HepG2 (cell line): ENCODE measurements at regions not wholly inside any gene's neighbourhood (a gene's known extent, or its start where the extent isn't known, plus 50 kb on each side); places are given as distances from the start of the nearest gene placed in this dataset.
A peak's percentile ranks its signal among the peaks of the same experiment; 100 is the strongest.

ENCODE experiments used
- ATAC-seq: fragments of 200-7000 bp; cut with Tn5 transposase; 3 replicates; pipeline ENCODE4 v1.9.1; 2020; ENCODE audit warnings: mild to moderate bottlenecking, moderate library complexity
- BruUV-seq: library from RNA; stranded (reverse); fragments of 400-500 nt; replicated peaks from 2 replicates; lab custom pipeline; 2021; lab: Mats Ljungman, UMichigan
- CTCF ChIA-PET: fragments of 300-600 bp; formaldehyde crosslinking; extraction: SDS; loops from one replicate; lab custom pipeline; 2021; ENCODE audit warnings: low total read pairs, inconsistent platforms, low intra/inter-chr PET ratio; lab: Yijun Ruan, JAX
- POLR2A ChIA-PET: fragments of 350-600 bp; sonication (Branson Sonifier 250); formaldehyde crosslinking; loops from one replicate; lab custom pipeline; 2020; ENCODE audit warnings: antibody characterized with exemption, inconsistent platforms; lab: Yijun Ruan, JAX
- DNase-seq: peaks from one replicate; pipeline ENCODE4 v3.0.0-alpha.2; 2015; ENCODE audit warnings: low spot score
- FAIRE-seq: peaks from 3 replicates; lab custom pipeline; 2011; peaks lifted over from hg19 to GRCh38; lab: Jason Lieb, UNC
- H2AFZ ChIP-seq: one replicate; pipeline ENCODE4 v1.6.1; 2011; ENCODE audit warnings: low read length, inconsistent platforms
- H3K27ac ChIP-seq: fragments of 300-600 bp; 3 replicates; pipeline ENCODE4 v1.8.0; 2011; ENCODE audit warnings: mixed run types, mild to moderate bottlenecking, mixed read lengths, low read length, inconsistent platforms; ENCODE audit not compliant: insufficient read depth; ENCODE audit errors: extremely low read length
- H3K27me3 ChIP-seq, 2 experiments: fragments of 200-600 bp in 1 of 2; 2 replicates in 1 of 2; 3 replicates in 1 of 2; pipeline versions ENCODE4 v1.6.0 to v1.8.0; 2011; ENCODE audit warnings: low read length in 2 of 2, mild to moderate bottlenecking in 2 of 2, moderate library complexity in 2 of 2, inconsistent platforms in 1 of 2; ENCODE audit not compliant: insufficient read depth in 2 of 2, control insufficient read depth in 1 of 2
- H3K36me3 ChIP-seq, 2 experiments: fragments of 200-600 bp in 1 of 2; replicated peaks in 1 of 2; 2 replicates in 1 of 2; 3 replicates in 1 of 2; pipeline versions ENCODE4 v1.5.1 to v1.8.0; 2011; ENCODE audit warnings: low read length in 2 of 2, inconsistent platforms in 1 of 2; ENCODE audit not compliant: insufficient read depth in 2 of 2, control insufficient read depth in 1 of 2
- H3K4me1 ChIP-seq: 2 replicates; pipeline ENCODE4 v1.5.1; 2012; ENCODE audit warnings: low read length, inconsistent platforms; ENCODE audit not compliant: insufficient read depth
- H3K4me2 ChIP-seq: 2 replicates; pipeline ENCODE4 v1.6.0; 2011; ENCODE audit warnings: low read depth, low read length, inconsistent platforms
- H3K4me3 ChIP-seq, 3 experiments: fragments of 200-600 bp in 1 of 3; sonication (generic), shearing (Covaris generic) in 1 of 3; replicated peaks in 1 of 3; 2 replicates each; pipeline ENCODE4 v1.5.1; 2011 to 2016; ENCODE audit warnings: low read length in 3 of 3, inconsistent platforms in 2 of 3, low read depth in 2 of 3, mild to moderate bottlenecking in 2 of 3, control low read depth in 1 of 3, mixed read lengths in 1 of 3; ENCODE audit not compliant: insufficient read depth in 1 of 3
- H3K79me2 ChIP-seq: one replicate; pipeline ENCODE4 v1.6.1; 2011; ENCODE audit warnings: low read length, inconsistent platforms; ENCODE audit not compliant: insufficient read depth
- H3K9ac ChIP-seq: 2 replicates; pipeline ENCODE4 v1.6.0; 2011; ENCODE audit warnings: mild to moderate bottlenecking, low read depth, low read length, inconsistent platforms; ENCODE audit not compliant: insufficient read depth
- H3K9me3 ChIP-seq: 2 replicates; pipeline ENCODE4 v1.5.1; 2012; ENCODE audit warnings: mild to moderate bottlenecking, low read length
- H4K20me1 ChIP-seq: 2 replicates; pipeline ENCODE4 v1.6.0; 2011; ENCODE audit warnings: inconsistent platforms, mild to moderate bottlenecking, low read length, moderate library complexity; ENCODE audit not compliant: insufficient read depth
- CENPX ChIP-seq: sonication (generic); formaldehyde crosslinking; IDR thresholded peaks from 2 replicates; pipeline ENCODE4 v1.9.0; 2021; ENCODE audit warnings: mild to moderate bottlenecking, missing genetic modification reagents, moderate library complexity
- CREB1 ChIP-seq, 2 experiments: fragments of 450-650 bp in 1 of 2; IDR thresholded peaks; 2 replicates each; pipeline ENCODE4 v1.6.1; 2016 to 2017; ENCODE audit warnings: control low read depth in 1 of 2, mild to moderate bottlenecking in 1 of 2, missing compliant biosample characterization in 1 of 2, missing genetic modification characterization in 1 of 2
- DBP ChIP-seq: sonication (generic); formaldehyde crosslinking; IDR thresholded peaks from 2 replicates; pipeline ENCODE4 v1.4.0; 2020; ENCODE audit warnings: missing genetic modification reagents; ENCODE audit errors: not compliant biosample characterization
- GPBP1L1 ChIP-seq: sonication (generic); formaldehyde crosslinking; IDR thresholded peaks from 2 replicates; pipeline ENCODE4 v1.5.0; 2020; ENCODE audit warnings: mild to moderate bottlenecking, missing genetic modification reagents
- HCFC1 ChIP-seq: fragments of 150-350 bp; IDR thresholded peaks from 2 replicates; pipeline ENCODE4 v1.6.1; 2014; ENCODE audit warnings: low read depth, low read length
- MAFG ChIP-seq: sonication (generic); formaldehyde crosslinking; IDR thresholded peaks from 2 replicates; pipeline ENCODE4 v1.5.1; 2020; ENCODE audit warnings: mild to moderate bottlenecking, missing genetic modification reagents
- MAFK ChIP-seq, 2 experiments: IDR thresholded peaks in 1 of 2; conservative IDR thresholded peaks in 1 of 2; 2 replicates each; pipeline ENCODE4 v1.6.1; 2011; ENCODE audit warnings: improper control_type of control experiment in 2 of 2, low read length in 2 of 2
- NFE2L2 ChIP-seq: fragments of 150-350 bp; IDR thresholded peaks from 2 replicates; pipeline ENCODE4 v1.6.1; 2014; ENCODE audit warnings: low read length
- TBX2 ChIP-seq: sonication (generic); formaldehyde crosslinking; IDR thresholded peaks from 2 replicates; pipeline ENCODE4 v1.5.0; 2020; ENCODE audit warnings: missing genetic modification reagents, mild to moderate bottlenecking, borderline replicate concordance
- U2AF2 ChIP-seq: fragments of 200-400 bp; formaldehyde crosslinking; IDR thresholded peaks from 2 replicates; pipeline ENCODE4 v1.6.1; 2017; ENCODE audit warnings: low read depth, mild to moderate bottlenecking, low read length
- ZBTB3 ChIP-seq: sonication (generic); formaldehyde crosslinking; IDR thresholded peaks from 2 replicates; pipeline ENCODE4 v1.4.0; 2020; ENCODE audit warnings: low read depth, mild to moderate bottlenecking, moderate library complexity, missing genetic modification reagents, borderline replicate concordance
- ZBTB44 ChIP-seq: sonication (generic); formaldehyde crosslinking; IDR thresholded peaks from 2 replicates; pipeline ENCODE4 v1.4.0; 2020; ENCODE audit warnings: missing genetic modification reagents
- ZNF589 ChIP-seq: sonication (generic); formaldehyde crosslinking; conservative IDR thresholded peaks from 2 replicates; pipeline ENCODE4 v1.8.0; 2022; ENCODE audit warnings: mild to moderate bottlenecking, moderate library complexity, missing genetic modification reagents
- WGBS: methylation state at CpG from one replicate; pipeline ENCODE4 v1.1.6; 2017; ENCODE audit warnings: low lambda C conversion rate; 5-methylcytosine and 5-hydroxymethylcytosine counted together
- in situ Hi-C: cut with HindIII; loops from 2 replicates; pipeline ENCODE4 v1.10.0; 2017; ENCODE audit warnings: low pct_unique_long_range_greater_than_20kb; ENCODE audit not compliant: extremely low pct_ligation_motif_present
- intact Hi-C: fragments of 100-400 bp; cut with micrococcal nuclease; formaldehyde crosslinking; loops from one replicate; pipeline ENCODE4 v1.10.0; 2022; ENCODE audit not compliant: unreplicated experiment
- TF ChIP-seq, protein P1 (sequence below): sonication (generic); formaldehyde crosslinking; IDR thresholded peaks from 2 replicates; pipeline ENCODE4 v1.8.0; 2022; ENCODE audit warnings: mild to moderate bottlenecking, missing genetic modification reagents; ENCODE audit not compliant: insufficient replicate concordance

DNA sequence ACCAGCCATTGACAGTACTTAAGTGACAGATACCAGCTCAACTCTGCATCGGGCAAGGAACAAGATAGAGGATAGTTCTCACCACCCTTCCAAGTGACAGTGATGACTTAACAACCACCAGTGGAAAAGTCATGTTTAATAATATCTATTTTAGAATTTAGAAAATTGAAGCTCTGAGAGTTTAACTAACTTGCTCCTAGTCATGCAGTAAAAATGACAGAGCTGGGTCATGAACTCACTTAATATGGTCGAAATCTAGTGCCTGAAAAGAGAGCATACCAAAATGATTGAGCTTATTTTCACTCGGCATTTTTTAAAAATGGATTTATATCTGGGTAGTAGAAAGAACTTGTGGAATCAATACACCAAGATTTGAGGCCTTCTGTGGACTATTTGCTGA lies 367.8 kb upstream of the IGFBP3 start (continued):
- TF ChIP-seq, protein P1, sequence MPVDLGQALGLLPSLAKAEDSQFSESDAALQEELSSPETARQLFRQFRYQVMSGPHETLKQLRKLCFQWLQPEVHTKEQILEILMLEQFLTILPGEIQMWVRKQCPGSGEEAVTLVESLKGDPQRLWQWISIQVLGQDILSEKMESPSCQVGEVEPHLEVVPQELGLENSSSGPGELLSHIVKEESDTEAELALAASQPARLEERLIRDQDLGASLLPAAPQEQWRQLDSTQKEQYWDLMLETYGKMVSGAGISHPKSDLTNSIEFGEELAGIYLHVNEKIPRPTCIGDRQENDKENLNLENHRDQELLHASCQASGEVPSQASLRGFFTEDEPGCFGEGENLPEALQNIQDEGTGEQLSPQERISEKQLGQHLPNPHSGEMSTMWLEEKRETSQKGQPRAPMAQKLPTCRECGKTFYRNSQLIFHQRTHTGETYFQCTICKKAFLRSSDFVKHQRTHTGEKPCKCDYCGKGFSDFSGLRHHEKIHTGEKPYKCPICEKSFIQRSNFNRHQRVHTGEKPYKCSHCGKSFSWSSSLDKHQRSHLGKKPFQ (CRISPR knock-in tag), result no peak
- TF ChIP-seq HCFC1, result no peak

DNA sequence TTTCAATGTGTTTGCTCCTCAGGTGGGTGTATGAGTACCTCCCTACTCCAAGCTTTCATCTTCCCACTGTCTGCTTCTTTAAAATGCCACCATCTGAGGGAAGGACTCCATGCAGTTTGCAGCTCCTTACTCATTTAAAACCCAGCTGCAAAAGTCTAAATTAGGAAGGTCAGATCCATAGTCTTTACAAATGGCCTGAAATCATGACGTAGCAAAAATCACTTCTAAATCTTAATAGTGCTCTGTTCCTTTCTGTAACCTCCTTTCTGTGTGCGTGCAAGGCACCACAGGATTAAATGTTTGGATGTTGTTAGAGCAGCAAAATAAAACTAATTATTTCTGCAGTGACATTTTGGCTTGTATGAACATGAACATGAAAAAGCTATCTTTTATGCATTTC lies 366.9 kb upstream of the IGFBP3 start:
- no peak overlapping the region for H3K27ac ChIP-seq
- no peaks in the 10 kb centered on the region for H4K20me1 ChIP-seq
- no peaks in the 10 kb centered on the region for H3K36me3 ChIP-seq
- FAIRE-seq (no peak), ATAC-seq (no peak), DNase-seq (no peak)
- no peak overlapping the region for H3K4me2 ChIP-seq
- no peaks in the 10 kb centered on the region for H3K79me2 ChIP-seq
- H3K27me3 ChIP-seq, result no peaks in the 10 kb centered on the region
- ChIA-PET CTCF (no interaction called here), POLR2A (no interaction called here)
- no peaks in the 10 kb centered on the region for H3K9me3 ChIP-seq
- no peaks in the 10 kb centered on the region for H3K4me1 ChIP-seq
- no TSS peak for BruUV-seq
- peak overlapping the region; percentile 16 for H2AFZ ChIP-seq
- in situ Hi-C loops (no loop called here), intact Hi-C loops (no loop called here)
- H3K4me3 ChIP-seq, result no peak overlapping the region
- no peak overlapping the region for H3K9ac ChIP-seq
- WGBS, result 45% methylated on average over 2 of the region's 2 CpGs
- TF ChIP-seq ZNF589 (CRISPR knock-in tag) (no peak), NFE2L2 (peak; percentile 60), GPBP1L1 (no peak), MAFK (conservative IDR thresholded peaks at IDR 0.05 in 1 of 2, IDR thresholded peaks at IDR 0.05 in 1 of 2; ENCODE audit: low read length in 2 of 2) (peak in 1 of 2 experiments; percentile 29; a peak in 2 of 4 replicates), DBP (CRISPR knock-in tag) (no peak), TBX2 (CRISPR knock-in tag) (no peak), ZBTB3 (CRISPR knock-in tag) (no peak), ZBTB44 (CRISPR knock-in tag) (no peak), U2AF2 (no peak), MAFG (CRISPR knock-in tag) (no peak), CREB1 (IDR thresholded peaks at IDR 0.05) (0 out of 2 replicates have a peak, but pooled peaks have one; percentile 13), CREB1 (CRISPR knock-in tag; IDR thresholded peaks at IDR 0.05) (no peak), CENPX (no peak)
